Erythroblast (primary cell): ENCODE measurements at regions not wholly inside any gene's neighbourhood (a gene's known extent, or its start where the extent isn't known, plus 50 kb on each side); places are given as distances from the start of the nearest gene placed in this dataset.

Source experiments
- GATA1 ChIP-seq: IDR thresholded peaks from 2 replicates; pipeline ENCODE4 v1.6.1; 2011; ENCODE audit warnings: low read depth, mild to moderate bottlenecking, control low read depth, low read length, moderate library complexity
- POLR2A ChIP-seq: IDR thresholded peaks from 2 replicates; pipeline ENCODE4 v1.6.1; 2011; ENCODE audit warnings: mild to moderate bottlenecking, low read length

DNA sequence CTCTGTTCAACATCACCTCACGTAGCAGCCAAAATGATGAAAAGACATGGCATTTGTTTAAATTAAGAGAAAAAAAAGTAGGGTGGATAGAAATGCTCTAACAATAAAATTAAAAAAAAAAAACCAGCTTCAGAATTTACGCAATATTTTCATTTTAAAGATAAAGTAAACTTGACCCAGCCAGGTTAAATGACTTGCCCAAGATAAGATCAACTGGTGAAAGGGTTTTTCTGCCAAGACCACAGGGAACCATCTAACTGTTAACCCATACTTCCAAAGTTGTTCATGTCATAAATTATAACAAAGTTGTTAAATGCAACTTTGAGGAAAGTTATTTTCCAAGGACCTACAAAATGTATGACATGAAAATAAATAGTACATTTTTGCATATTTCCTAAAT lies 129.6 kb upstream of the SOX5 start:
- TF ChIP-seq POLR2A, result no peak
- no peak for TF ChIP-seq GATA1
